ENCODE measurements at regions not wholly inside any gene's neighbourhood (a gene's known extent, or its start where the extent isn't known, plus 50 kb on each side); places are given as distances from the start of the nearest gene placed in this dataset.
"Not testable (repeated sequence)": the region's sequence is repeated elsewhere in the genome, so short reads cannot be mapped to it uniquely, and the experiment has no call there.

DNA sequence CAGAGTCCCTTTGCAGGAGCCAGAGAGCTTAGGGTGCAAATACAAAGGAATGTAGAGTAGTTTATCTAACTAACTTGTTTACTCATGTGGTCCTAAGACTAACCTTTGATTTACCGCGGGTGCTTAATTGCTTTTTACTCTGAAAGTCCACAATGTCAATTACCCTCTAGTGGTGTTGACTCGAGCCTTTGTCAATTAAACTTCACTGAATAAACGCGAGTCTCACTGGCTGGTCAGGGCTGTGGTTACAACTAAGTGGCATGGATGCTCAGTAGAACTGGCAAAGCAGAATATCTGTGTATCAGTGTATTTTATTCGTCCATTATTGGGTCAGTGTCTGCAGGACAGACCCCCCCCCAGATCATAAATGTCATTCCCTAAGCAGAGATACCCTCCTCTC is 181.7 kb downstream of the OR4C45 start:
- 40 to 51% methylated on average over 6 of the region's 6 CpGs for WGBS, 2 donors
- no peak for TF ChIP-seq POLR2A (IDR thresholded peaks at IDR 0.05)
- TF ChIP-seq, protein P1, sequence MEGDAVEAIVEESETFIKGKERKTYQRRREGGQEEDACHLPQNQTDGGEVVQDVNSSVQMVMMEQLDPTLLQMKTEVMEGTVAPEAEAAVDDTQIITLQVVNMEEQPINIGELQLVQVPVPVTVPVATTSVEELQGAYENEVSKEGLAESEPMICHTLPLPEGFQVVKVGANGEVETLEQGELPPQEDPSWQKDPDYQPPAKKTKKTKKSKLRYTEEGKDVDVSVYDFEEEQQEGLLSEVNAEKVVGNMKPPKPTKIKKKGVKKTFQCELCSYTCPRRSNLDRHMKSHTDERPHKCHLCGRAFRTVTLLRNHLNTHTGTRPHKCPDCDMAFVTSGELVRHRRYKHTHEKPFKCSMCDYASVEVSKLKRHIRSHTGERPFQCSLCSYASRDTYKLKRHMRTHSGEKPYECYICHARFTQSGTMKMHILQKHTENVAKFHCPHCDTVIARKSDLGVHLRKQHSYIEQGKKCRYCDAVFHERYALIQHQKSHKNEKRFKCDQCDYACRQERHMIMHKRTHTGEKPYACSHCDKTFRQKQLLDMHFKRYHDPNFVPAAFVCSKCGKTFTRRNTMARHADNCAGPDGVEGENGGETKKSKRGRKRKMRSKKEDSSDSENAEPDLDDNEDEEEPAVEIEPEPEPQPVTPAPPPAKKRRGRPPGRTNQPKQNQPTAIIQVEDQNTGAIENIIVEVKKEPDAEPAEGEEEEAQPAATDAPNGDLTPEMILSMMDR (IDR thresholded peaks at IDR 0.05), result no peak
- H3K4me3 ChIP-seq (ENCODE audit: low read depth, poor library complexity, severe bottlenecking), result no peak overlapping the region
- intact Hi-C loops (cut with DNase I; ENCODE audit: low total_unique reads), result no loop called here
- no peak for DNase-seq (ENCODE audit: low spot score in 2 of 2)

DNA sequence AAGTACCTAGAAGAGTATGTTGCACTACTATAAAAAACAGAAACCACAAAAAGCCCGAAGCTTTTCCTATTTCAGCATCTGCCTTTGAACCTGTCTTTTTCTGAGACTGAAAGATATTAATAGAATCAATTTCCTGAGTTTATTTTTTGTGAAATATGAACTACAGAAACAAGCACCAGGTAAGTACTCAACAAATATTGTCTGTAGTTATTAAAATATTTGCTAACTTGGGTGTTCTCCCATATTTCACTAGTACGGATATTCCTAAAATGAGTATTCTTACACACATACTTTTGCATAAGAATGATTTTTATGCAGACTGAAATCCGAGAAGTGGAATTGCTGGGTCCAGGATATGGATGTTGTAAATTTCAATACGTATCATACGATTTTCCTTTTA is 188.0 kb downstream of the OR4C45 start:
- no peak for TF ChIP-seq POLR2A (IDR thresholded peaks at IDR 0.05)
- TF ChIP-seq, protein P1 (IDR thresholded peaks at IDR 0.05), result no peak
- WGBS, 2 donors, result 73 to 93% methylated on average over 5 of the region's 5 CpGs
- no peak for DNase-seq (ENCODE audit: low spot score in 2 of 2)
- intact Hi-C loops (cut with DNase I; ENCODE audit: low total_unique reads), result no loop called here
- H3K4me3 ChIP-seq (ENCODE audit: low read depth, poor library complexity, severe bottlenecking), result no peak overlapping the region

DNA sequence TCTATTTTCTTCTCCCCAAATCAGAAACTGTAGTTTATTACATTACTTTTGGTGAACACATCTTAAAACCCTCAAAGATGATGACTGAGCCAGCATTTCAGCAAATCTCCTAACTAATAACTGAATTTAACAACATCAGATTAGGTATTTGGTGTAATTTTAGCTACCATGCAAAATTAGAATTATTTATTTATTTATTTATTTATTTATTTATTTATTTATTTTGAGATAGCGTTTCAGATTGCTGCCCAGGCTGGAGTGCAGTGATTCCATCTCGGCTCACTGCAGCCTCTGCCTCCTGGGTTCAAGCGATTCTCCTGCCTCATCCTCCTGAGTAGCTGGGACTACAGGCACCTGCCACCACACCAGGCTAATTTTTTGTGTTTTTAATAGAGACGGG is 205.7 kb downstream of the OR4C45 start:
- 87 to 91% methylated on average over 4 of the region's 4 CpGs for WGBS, 2 donors
- H3K4me3 ChIP-seq (ENCODE audit: low read depth, poor library complexity, severe bottlenecking); DNase-seq (ENCODE audit: low spot score in 2 of 2); intact Hi-C loops (cut with DNase I; ENCODE audit: low total_unique reads): not testable (repeated sequence)

DNA sequence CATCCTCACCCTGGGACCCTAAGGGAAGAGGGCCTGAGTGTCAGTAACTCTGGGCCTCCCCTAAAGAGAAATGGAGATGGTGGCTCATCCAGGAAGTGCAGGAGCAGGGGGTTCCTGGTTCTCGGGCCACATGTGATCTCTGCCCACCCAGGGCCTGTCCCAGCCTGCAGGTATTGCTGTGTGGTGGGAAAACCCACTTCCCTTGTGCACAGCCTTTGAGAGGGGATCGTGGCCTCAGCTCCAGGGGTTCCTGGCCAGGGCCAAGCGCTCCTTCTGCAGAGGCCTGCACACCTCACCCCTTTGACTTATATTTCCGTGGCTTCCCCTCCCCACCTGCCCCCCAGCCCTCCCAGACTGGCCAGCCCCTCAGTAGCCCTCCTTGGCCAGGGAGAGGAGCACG is 213.5 kb downstream of the OR4C45 start:
- intact Hi-C loops (cut with DNase I; ENCODE audit: low total_unique reads), result loop anchor here (10.0 kb wide), 1 partner anchor 1671 kb away; no protein-coding TSS in a partner anchor
- 55 to 82% methylated on average over 5 of the region's 5 CpGs for WGBS, 2 donors
- TF ChIP-seq, protein P1 (IDR thresholded peaks at IDR 0.05), result no peak
- no peak for TF ChIP-seq POLR2A (IDR thresholded peaks at IDR 0.05)
- no peak for DNase-seq (ENCODE audit: low spot score in 2 of 2)
- no peak overlapping the region for H3K4me3 ChIP-seq (ENCODE audit: low read depth, poor library complexity, severe bottlenecking)

DNA sequence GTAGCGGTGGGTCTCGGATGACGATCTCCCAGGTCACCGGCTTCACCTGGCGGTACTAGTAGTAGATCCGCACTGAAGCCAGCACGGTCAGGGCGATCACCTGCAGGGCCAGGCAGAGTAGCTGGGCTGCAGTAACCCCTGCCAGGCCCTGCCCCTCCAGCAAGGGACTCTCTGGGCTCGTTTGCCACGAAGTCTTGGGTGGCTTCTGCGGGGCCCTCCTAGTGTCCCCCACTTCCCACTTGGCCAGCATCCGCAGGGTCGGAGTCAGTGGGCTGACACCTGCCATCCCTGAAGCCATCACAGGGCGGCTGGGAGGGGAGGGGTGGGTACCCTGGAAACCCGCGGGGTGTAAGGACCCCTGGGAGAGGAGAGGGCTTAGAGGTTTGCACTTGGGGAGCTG is 214.0 kb downstream of the OR4C45 start:
- 92 to 96% methylated on average over 16 of the region's 16 CpGs for WGBS, 2 donors
- intact Hi-C loops (cut with DNase I; ENCODE audit: low total_unique reads), result loop anchor here (10.0 kb wide), 1 partner anchor 1672 kb away; no protein-coding TSS in a partner anchor
- no peak for TF ChIP-seq POLR2A (IDR thresholded peaks at IDR 0.05)
- TF ChIP-seq, protein P1 (IDR thresholded peaks at IDR 0.05), result no peak
- no peak overlapping the region for H3K4me3 ChIP-seq (ENCODE audit: low read depth, poor library complexity, severe bottlenecking)
- DNase-seq (ENCODE audit: low spot score in 2 of 2), result no peak

DNA sequence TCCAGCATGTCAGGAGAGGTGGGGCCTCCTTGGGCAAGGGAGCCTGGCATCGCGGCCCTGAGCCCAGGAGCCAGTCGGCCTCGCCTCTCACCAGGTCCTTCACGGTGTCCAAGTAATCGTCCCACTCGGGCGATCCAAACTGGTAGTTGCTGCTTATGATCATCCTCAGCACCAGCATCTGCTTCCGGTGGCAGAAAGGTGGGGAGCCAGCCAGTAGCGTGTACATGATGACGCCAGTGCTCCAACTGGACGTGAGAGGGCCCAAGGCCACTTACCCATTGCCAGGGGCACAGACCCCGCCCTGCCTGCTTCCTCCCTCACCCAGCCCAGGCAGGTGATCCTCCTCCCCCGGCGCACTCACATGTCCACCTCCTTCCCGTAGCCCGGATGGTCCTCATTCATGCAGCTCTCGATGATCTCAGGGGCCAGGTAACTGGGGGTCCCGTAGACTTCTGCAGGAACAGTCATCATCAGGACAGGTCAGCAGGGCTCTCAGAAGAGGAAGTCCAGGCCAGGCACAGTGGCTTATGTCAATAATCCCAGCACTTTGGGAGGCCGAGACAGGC is 214.7 kb downstream of the OR4C45 start:
- TF ChIP-seq POLR2A (IDR thresholded peaks at IDR 0.05), result no peak
- TF ChIP-seq, protein P1 (IDR thresholded peaks at IDR 0.05), result no peak
- WGBS, 2 donors, result 90 to 93% methylated on average over 19 to 20 of the region's 20 CpGs
- intact Hi-C loops (cut with DNase I; ENCODE audit: low total_unique reads), result loop anchor here (10.0 kb wide), 1 partner anchor 1673 kb away; no protein-coding TSS in a partner anchor

More for the DNA sequence above, 214.7 kb downstream of the OR4C45 start:
- no peak overlapping the region for H3K4me3 ChIP-seq (ENCODE audit: low read depth, poor library complexity, severe bottlenecking)
- DNase-seq (ENCODE audit: low spot score in 2 of 2), result no peak

Data from lower leg skin (tissue), 4 donors.